C4-2B (cell line): ENCODE measurements at regions not wholly inside any gene's neighbourhood (a gene's known extent, or its start where the extent isn't known, plus 50 kb on each side); places are given as distances from the start of the nearest gene placed in this dataset.

ENCODE experiments used
- ZFX ChIP-seq: fragments of 450-650 bp; IDR thresholded peaks from 2 replicates; pipeline ENCODE4 v1.6.1; 2017
- TF ChIP-seq, protein P1 (sequence below): fragments of 450-650 bp; conservative IDR thresholded peaks from 2 replicates; pipeline ENCODE4 v1.5.1; 2017; ENCODE audit warnings: mild to moderate bottlenecking

DNA sequence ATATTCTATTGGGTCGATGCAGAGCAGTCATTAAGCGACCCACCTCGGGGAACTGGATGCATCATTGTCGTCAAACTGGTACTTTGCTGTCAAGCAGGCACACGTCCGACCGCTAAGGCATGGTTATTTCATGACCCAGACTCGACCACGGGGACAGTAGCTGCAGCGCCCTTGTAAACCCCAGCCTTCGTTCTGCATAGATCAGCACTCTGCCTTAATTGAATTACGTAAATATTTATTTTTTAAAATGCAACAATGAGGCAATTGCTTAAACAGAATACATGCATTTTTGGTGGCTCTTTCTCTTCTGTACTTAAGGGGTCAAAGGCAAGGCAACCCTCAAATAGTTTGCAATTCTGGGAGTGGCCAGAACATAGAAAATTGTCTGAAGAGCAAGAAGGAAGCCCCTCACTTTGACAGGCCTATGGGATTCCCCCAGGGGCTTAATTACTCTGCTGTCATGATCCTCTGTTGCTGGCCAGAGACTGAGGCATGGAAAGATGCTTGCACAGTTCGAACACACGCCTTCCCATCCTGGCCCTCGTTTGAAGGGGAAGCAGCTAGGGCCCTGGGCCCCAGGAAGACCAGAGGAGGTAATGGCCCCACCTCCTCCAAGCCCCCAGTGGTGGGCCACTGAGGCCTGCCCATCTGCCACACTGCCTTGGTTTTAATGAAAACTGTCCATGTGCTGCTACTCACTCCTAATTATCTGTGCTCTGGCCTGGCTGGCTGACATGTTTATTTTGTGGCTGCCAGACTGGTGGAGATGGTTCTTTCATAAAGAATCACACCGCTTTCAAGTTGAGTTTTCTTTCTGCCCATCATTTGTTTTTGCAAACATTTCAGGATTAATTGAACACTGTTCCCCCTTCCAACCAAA lies 169.7 kb upstream of the MAST4 start:
- TF ChIP-seq, protein P1, sequence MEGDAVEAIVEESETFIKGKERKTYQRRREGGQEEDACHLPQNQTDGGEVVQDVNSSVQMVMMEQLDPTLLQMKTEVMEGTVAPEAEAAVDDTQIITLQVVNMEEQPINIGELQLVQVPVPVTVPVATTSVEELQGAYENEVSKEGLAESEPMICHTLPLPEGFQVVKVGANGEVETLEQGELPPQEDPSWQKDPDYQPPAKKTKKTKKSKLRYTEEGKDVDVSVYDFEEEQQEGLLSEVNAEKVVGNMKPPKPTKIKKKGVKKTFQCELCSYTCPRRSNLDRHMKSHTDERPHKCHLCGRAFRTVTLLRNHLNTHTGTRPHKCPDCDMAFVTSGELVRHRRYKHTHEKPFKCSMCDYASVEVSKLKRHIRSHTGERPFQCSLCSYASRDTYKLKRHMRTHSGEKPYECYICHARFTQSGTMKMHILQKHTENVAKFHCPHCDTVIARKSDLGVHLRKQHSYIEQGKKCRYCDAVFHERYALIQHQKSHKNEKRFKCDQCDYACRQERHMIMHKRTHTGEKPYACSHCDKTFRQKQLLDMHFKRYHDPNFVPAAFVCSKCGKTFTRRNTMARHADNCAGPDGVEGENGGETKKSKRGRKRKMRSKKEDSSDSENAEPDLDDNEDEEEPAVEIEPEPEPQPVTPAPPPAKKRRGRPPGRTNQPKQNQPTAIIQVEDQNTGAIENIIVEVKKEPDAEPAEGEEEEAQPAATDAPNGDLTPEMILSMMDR = no peak
- no peak for TF ChIP-seq ZFX
